Mesodermal cell (in vitro differentiated cells): ENCODE measurements at regions not wholly inside any gene's neighbourhood (a gene's known extent, or its start where the extent isn't known, plus 50 kb on each side); places are given as distances from the start of the nearest gene placed in this dataset.

ENCODE experiments used
- H3K27ac ChIP-seq: 2 replicates; pipeline ENCODE4 v1.7.0; 2013; ENCODE audit warnings: mild to moderate bottlenecking, low read depth, low read length, moderate library complexity; ENCODE audit not compliant: severe bottlenecking
- H3K36me3 ChIP-seq: 2 replicates; pipeline ENCODE4 v1.7.1; 2013; ENCODE audit warnings: mild to moderate bottlenecking, low read length, moderate library complexity; ENCODE audit not compliant: control insufficient read depth, insufficient read depth
- H3K4me1 ChIP-seq: one replicate; pipeline ENCODE4 v1.7.1; 2013; ENCODE audit warnings: mild to moderate bottlenecking, low read length; ENCODE audit not compliant: insufficient read depth, control insufficient read depth, poor library complexity, severe bottlenecking
- H3K4me3 ChIP-seq: 2 replicates; pipeline ENCODE4 v1.7.0; 2013; ENCODE audit warnings: low read length, control low read depth, mild to moderate bottlenecking; ENCODE audit not compliant: insufficient read depth, poor library complexity, severe bottlenecking; ENCODE audit errors: extremely low read depth
- H3K9me3 ChIP-seq: 2 replicates; pipeline ENCODE4 v1.7.1; 2013; ENCODE audit warnings: mild to moderate bottlenecking, low read length, moderate library complexity; ENCODE audit not compliant: control insufficient read depth
- WGBS, 2 experiments: methylation state at CpG; one replicate each; pipeline ENCODE4 v1.1.5; 2013; ENCODE audit warnings: missing lambda C conversion rate in 2 of 2; ENCODE audit not compliant: insufficient coverage in 2 of 2; 5-methylcytosine and 5-hydroxymethylcytosine counted together

DNA sequence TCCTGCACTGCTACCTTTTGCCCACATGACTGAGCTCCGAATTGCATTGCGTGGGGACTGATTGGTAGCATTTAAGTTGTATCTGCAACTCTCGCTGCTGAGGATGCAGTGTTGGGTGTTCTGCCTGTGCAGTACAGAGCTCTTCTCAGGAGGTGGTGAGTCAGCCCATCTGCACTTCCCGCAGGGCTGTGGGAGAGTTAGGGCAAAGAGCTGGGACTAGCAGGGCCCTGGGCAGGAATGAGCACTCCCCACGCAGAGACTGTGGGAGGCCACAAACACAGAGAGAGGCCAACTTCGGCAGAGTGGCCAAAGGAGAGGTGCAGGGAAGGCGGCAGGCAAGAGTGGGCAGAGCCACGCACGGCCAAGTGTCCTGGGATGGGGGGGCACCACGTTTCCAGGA, 244.7 kb downstream of the SIPA1L2 start:
- no peak overlapping the region for H3K4me3 ChIP-seq
- peaks cover 12% of the 10 kb centered on the region for H3K4me1 ChIP-seq
- 78 to 85% methylated on average over 8 to 10 of the region's 10 CpGs for WGBS, 2 experiments
- H3K27ac ChIP-seq, result peak overlapping the region; percentile 62
- H3K36me3 ChIP-seq, result no peaks in the 10 kb centered on the region
- no peaks in the 10 kb centered on the region for H3K9me3 ChIP-seq

DNA sequence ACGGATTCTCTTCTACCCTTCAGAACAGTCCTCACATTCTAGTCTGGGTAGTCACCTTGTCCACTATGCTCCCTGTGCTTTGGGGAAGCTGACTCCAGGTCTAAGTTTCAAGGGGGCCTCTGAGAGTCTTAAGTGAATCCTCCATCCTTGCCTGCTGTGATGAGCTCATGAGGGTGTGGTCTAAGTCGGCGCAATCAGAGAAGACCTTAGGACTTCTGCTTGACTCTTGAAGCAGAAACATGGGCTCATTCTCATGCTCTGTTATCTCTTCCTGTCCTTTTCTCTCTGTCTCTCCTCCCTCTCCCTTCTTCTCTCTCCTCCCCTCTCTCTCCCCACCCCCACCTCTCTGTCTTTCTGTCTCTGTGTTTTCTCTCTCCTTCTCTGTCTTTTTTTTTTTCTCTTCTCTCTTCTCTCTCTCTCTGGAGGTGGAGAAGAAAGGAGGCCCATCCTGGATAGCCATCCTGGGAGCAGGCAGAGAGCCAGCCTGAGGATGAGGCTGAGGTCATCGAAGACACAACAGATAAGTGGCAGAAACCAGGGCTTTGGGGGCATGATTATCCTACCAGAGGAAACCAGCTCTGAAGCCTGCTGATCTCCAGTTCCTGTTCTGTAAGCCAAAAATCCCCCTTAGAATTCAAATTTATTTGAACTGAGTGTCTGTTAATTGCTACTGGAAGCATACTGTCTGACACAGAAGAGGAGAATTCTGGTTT, 245.6 kb downstream of the SIPA1L2 start:
- Histone ChIP-seq H3K27ac (peak overlapping the region; percentile 62), H3K4me3 (no peak overlapping the region), H3K36me3 (no peaks in the 10 kb centered on the region), H3K4me1 (peaks cover 12% of the 10 kb centered on the region), H3K9me3 (no peaks in the 10 kb centered on the region)
- 81 to 95% methylated on average over 3 to 4 of the region's 4 CpGs for WGBS, 2 experiments

DNA sequence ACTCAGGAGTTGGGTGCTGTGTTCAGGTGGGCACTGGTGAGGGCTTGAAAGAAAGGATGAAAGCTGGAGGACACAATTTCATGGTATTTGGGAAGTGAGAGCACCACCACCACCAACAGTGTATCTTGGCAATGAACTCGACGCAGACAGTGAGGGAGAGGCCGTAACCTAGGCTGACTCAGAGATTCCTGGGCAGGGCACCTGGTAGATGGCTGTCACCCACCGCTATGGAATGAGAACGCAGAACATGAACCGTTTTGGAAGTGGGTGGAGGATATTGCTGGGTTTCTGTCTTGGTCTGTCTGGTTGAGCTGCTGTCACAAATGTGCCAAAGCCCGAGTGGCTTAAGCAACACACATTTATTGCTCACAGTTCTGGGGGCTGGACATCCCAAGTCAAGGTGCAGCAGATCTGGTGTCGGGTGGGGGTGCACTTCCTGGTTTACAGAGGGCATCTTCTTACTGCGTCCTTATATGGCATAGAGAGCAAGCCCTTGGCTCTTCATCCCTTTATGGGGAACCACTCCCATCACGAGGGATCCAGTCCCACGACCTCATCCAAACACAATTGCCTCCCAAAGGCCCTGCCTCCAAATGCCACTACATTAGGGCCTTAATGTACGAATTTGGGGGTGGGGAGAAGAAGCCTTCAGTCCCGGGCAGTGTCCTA, 246.3 kb downstream of the SIPA1L2 start:
- Histone ChIP-seq H3K4me3 (no peak overlapping the region), H3K9me3 (no peaks in the 10 kb centered on the region), H3K4me1 (peaks cover 15% of the 10 kb centered on the region), H3K36me3 (no peaks in the 10 kb centered on the region), H3K27ac (no peak overlapping the region)
- 92 to 98% methylated on average over 4 to 9 of the region's 13 CpGs for WGBS, 2 experiments

DNA sequence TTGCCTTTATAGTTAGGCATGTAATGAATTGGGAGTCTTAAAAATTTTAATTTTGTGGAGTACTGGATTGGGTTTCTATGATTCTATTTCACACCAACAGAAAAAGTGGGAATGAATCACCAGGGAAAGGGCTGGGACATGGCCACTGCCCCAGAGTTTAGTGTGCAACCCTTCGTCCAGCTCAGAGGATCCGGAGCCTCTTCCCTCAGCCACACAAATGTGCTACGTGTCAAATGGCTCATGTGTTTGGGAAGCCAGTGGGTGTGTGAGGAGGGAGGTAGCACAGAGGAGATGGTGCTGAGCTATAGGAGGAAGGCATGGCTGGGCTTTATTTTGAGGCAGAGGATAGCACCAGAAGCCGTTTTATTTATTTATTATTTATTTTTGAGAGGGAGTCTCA, 247.3 kb downstream of the SIPA1L2 start:
- WGBS, 2 experiments, result 85 to 100% methylated on average over 3 of the region's 4 CpGs
- no peaks in the 10 kb centered on the region for H3K9me3 ChIP-seq
- H3K36me3 ChIP-seq, result no peaks in the 10 kb centered on the region
- no peak overlapping the region for H3K4me3 ChIP-seq
- peaks cover 15% of the 10 kb centered on the region for H3K4me1 ChIP-seq
- no peak overlapping the region for H3K27ac ChIP-seq

DNA sequence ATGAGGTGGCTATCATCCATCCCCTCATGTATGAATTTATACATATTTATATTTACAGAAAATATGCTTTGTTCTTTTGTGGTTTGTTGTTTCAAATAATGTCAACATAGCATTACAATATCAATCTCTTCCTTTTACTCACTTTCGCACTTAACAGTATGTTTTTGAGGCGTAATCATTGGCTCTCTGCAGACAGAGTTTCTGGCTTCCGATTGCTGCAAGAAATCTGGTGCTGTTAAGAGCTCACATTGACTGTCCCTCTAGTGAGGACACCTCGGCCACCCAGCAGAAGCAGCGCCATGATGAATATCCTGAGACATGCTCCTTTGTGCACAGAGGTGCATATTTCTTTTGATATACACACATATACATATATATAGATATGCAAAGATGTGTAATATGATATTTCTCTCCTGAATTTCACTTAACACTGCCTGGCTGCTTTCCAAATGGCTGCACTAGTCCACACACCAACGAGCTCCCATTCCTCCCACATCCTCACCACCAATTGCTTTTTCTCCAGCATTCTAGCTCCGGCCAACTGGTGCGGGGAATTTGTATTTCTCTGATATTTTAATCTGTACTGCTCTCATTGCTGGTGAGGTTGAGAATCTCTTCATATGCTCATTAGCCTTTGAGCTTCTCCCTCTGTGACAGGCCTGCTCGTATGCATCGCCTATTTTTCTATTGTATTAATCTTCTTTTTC, 248.4 kb downstream of the SIPA1L2 start:
- Histone ChIP-seq H3K9me3 (no peaks in the 10 kb centered on the region), H3K27ac (no peak overlapping the region), H3K4me3 (no peak overlapping the region), H3K36me3 (no peaks in the 10 kb centered on the region), H3K4me1 (peaks cover 15% of the 10 kb centered on the region)
- WGBS, 2 experiments, result 91% methylated on average over 4 of the region's 10 CpGs

DNA sequence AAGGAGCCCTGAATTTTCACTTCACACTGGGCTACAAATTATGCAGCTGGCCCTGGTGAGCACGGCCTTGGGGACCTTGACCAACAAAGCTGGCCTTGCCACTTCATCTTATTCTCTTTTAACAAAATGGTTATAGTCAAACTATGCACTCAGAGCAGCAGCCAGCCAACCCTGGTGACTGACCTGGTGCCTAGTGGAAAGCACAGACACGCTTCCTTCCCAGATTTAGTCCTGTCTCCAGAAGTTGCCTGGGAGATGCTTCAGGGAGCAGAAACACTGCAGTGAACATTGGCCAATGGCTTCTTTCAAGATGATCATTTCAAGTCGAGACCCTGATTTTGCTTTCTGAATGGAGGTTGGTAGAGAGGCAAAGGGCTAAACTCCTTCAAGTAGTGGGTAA, 249.3 kb downstream of the SIPA1L2 start:
- H3K4me1 ChIP-seq, result peaks cover 15% of the 10 kb centered on the region
- H3K4me3 ChIP-seq, result no peak overlapping the region
- H3K27ac ChIP-seq, result no peak overlapping the region
- H3K36me3 ChIP-seq, result no peaks in the 10 kb centered on the region
- 91 to 100% methylated on average over 2 to 3 of the region's 3 CpGs for WGBS, 2 experiments
- no peaks in the 10 kb centered on the region for H3K9me3 ChIP-seq

DNA sequence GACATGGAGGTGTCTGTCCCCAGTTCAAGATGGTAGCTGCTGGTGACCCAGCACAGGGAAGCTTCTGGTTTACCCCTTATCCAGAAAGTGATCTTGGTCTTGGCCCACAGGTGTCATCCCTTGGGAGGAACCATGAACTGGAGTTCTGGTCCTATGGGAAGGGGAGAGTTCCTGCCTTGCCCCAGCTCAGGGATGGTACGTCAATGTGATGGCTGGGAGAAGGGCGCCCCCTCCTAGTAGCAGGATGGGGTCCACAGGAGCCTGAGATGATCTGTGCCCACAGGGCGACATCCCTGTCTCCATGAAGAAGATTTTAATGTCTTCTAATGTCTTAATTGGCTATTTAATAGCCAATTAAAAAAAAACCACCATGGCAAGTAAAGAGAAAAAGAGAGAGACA, 249.8 kb downstream of the SIPA1L2 start:
- H3K4me3 ChIP-seq, result no peak overlapping the region
- 100% methylated on average over 2 of the region's 3 CpGs for WGBS, 2 experiments
- no peaks in the 10 kb centered on the region for H3K9me3 ChIP-seq
- H3K36me3 ChIP-seq, result no peaks in the 10 kb centered on the region
- peaks cover 15% of the 10 kb centered on the region for H3K4me1 ChIP-seq
- no peak overlapping the region for H3K27ac ChIP-seq

DNA sequence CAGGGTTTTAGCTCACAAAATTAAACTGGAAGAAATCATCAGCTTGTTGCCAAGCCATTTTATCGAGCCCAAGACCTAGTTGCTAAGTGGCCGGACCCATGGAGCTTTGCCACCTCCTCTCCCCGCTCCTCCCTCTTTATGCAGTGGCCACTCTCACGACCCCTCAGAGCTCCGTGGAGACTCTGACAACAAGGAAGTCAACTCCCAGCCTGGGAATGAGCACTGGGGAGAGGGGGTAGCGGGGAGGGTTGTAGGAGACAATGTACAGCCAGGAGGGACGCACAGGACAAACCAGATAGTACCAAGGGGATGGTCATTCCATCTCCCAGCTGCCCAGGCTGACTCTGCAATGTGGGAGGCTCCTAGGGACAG, 250.9 kb downstream of the SIPA1L2 start:
- Histone ChIP-seq H3K4me1 (peaks cover 5% of the 10 kb centered on the region), H3K9me3 (no peaks in the 10 kb centered on the region), H3K4me3 (no peak overlapping the region), H3K36me3 (no peaks in the 10 kb centered on the region), H3K27ac (no peak overlapping the region)
- 96 to 100% methylated on average over 3 to 5 of the region's 7 CpGs for WGBS, 2 experiments

DNA sequence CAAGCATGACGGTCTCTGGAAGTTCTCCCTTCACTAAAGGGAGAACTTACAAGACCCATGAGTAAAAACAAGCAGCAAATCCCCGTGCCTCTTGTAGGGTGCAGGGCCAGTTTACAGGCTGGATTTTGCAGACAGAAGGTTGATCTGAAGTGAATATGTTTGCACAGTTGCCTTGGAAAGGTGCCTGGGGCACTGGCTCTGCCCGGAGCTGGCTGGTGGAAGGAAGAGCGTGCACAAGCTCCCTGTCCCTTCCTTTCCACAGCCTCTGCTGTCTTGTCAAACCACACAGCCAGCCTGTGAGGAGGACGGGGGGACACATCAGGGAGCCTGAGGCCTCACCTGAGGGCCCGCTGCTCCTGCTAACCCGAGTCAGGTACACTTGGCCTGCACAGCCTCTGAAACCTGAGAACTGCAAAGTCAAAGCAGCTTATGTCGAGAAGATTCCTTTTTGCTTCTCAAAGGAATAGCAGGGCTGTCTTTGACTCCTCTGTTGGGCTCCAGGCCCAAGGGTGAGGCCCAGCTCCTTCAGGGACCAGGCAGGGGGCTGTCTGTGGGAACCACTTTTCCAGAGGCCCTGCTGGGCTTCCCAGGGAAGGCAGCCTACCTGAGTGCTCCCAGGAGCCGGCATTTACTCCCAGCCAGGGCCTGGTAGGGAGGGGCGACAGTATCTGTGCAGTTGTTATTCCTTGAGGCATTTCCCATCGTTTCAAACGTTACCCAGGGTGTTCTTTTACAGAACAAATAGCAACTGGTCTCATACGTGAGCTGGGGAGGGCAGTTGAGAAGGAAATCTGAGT, 251.5 kb downstream of the SIPA1L2 start:
- Histone ChIP-seq H3K4me1 (peaks cover 3% of the 10 kb centered on the region), H3K9me3 (no peaks in the 10 kb centered on the region), H3K27ac (no peak overlapping the region), H3K4me3 (no peak overlapping the region), H3K36me3 (no peaks in the 10 kb centered on the region)
- 81 to 87% methylated on average over 10 to 11 of the region's 13 CpGs for WGBS, 2 experiments

DNA sequence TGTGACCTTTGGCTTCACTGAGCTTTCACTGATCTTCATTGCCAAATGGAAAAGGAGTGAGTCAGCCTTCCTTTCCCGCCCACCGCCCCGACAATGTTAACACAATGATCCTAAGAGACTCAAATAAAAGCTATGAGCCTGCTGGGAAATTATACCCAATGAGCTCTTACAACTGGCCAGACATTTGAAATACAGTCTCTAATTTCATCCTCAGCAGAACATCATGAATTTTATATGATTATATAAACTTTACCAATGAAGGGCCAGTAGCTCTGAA, 252.5 kb downstream of the SIPA1L2 start:
- WGBS, 2 experiments, result 80 to 82% methylated on average over 1 to 2 of the region's 3 CpGs
- Histone ChIP-seq H3K27ac (no peak overlapping the region), H3K4me1 (peaks cover 3% of the 10 kb centered on the region)

More for the DNA sequence above, 252.5 kb downstream of the SIPA1L2 start:
- no peaks in the 10 kb centered on the region for H3K9me3 ChIP-seq
- no peaks in the 10 kb centered on the region for H3K36me3 ChIP-seq
- H3K4me3 ChIP-seq, result no peak overlapping the region
